A673 (cell line): ENCODE measurements at regions not wholly inside any gene's neighbourhood (a gene's known extent, or its start where the extent isn't known, plus 50 kb on each side); places are given as distances from the start of the nearest gene placed in this dataset.

Experiments
- EZH2 ChIP-seq: fragments of 200-600 bp; sonication (generic); IDR thresholded peaks from 2 replicates; pipeline ENCODE4 v1.6.1; 2017; ENCODE audit warnings: borderline replicate concordance, low read depth, mild to moderate bottlenecking, mixed read lengths, antibody characterized with exemption, low read length; ENCODE audit not compliant: poor library complexity, severe bottlenecking
- TF ChIP-seq, protein P1 (sequence below): fragments of 300-800, 200-600 bp; sonication (generic); conservative IDR thresholded peaks from 2 replicates; pipeline ENCODE4 v1.5.1; 2017; ENCODE audit warnings: low read depth, mild to moderate bottlenecking, antibody characterized with exemption, low read length, moderate library complexity, mixed read lengths

- TF ChIP-seq, protein P1, sequence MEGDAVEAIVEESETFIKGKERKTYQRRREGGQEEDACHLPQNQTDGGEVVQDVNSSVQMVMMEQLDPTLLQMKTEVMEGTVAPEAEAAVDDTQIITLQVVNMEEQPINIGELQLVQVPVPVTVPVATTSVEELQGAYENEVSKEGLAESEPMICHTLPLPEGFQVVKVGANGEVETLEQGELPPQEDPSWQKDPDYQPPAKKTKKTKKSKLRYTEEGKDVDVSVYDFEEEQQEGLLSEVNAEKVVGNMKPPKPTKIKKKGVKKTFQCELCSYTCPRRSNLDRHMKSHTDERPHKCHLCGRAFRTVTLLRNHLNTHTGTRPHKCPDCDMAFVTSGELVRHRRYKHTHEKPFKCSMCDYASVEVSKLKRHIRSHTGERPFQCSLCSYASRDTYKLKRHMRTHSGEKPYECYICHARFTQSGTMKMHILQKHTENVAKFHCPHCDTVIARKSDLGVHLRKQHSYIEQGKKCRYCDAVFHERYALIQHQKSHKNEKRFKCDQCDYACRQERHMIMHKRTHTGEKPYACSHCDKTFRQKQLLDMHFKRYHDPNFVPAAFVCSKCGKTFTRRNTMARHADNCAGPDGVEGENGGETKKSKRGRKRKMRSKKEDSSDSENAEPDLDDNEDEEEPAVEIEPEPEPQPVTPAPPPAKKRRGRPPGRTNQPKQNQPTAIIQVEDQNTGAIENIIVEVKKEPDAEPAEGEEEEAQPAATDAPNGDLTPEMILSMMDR, result no peak
- no peak for TF ChIP-seq EZH2
Observed at GRCh38 chr21:15444118-15444960, 285.4 kb upstream of the USP25 start.
